GM12878 (cell line): ENCODE measurements at regions not wholly inside any gene's neighbourhood (a gene's known extent, or its start where the extent isn't known, plus 50 kb on each side); places are given as distances from the start of the nearest gene placed in this dataset.

Experiments
- ATAC-seq: fragments of 200-7000 bp; cut with Tn5 transposase; 3 replicates; pipeline ENCODE4 v1.9.1; 2020; ENCODE audit warnings: mild to moderate bottlenecking, moderate library complexity
- BruUV-seq: library from RNA; stranded (reverse); fragments of 400-500 nt; replicated peaks from 2 replicates; lab custom pipeline; 2021; lab: Mats Ljungman, UMichigan
- CTCF ChIA-PET: fragments of 300-600 bp; sonication (Branson Sonifier 250); formaldehyde crosslinking; extraction: SDS; loops from one replicate; lab custom pipeline; 2021; ENCODE audit warnings: inconsistent platforms; lab: Yijun Ruan, JAX
- POLR2A ChIA-PET: fragments of 350-600 bp; formaldehyde crosslinking; extraction: SDS; loops from one replicate; lab custom pipeline; 2021; ENCODE audit warnings: inconsistent platforms; lab: Charles Lee
- RAD21 ChIA-PET: fragments of 300-600 bp; sonication (Branson Sonifier 250); formaldehyde crosslinking; loops from one replicate; lab custom pipeline; 2023; ENCODE audit warnings: antibody characterized with exemption; ENCODE audit not compliant: unreplicated experiment; lab: Charles Lee
- SMC1A ChIA-PET: fragments of 300-600 bp; sonication (Branson Sonifier 250); formaldehyde crosslinking; loops from one replicate; lab custom pipeline; 2023; ENCODE audit not compliant: unreplicated experiment, uncharacterized antibody; lab: Charles Lee
- DNase-seq: peaks from one replicate; pipeline ENCODE4 v3.0.0-alpha.2; 2011; ENCODE audit warnings: low read depth, low spot score
- FAIRE-seq: peaks from 3 replicates; lab custom pipeline; 2011; peaks lifted over from hg19 to GRCh38; lab: Jason Lieb, UNC
- H2AFZ ChIP-seq: 2 replicates; pipeline ENCODE4 v1.6.0; 2011; ENCODE audit warnings: low read depth, low read length, control low read depth; ENCODE audit not compliant: control insufficient read depth
- H3K27ac ChIP-seq: 2 replicates; pipeline ENCODE4 v1.5.1; 2011; ENCODE audit warnings: control low read depth; ENCODE audit not compliant: control insufficient read depth, insufficient read depth
- H3K27me3 ChIP-seq, 2 experiments: replicated peaks in 1 of 2; 2 replicates each; pipeline versions ENCODE4 v1.6.0 to v1.6.1; 2011; ENCODE audit warnings: low read length in 1 of 2; ENCODE audit not compliant: control insufficient read depth in 2 of 2, insufficient read depth in 2 of 2
- H3K36me3 ChIP-seq, 2 experiments: 2 replicates each; pipeline ENCODE4 v1.5.1; 2011; ENCODE audit warnings: low read length in 1 of 2; ENCODE audit not compliant: control insufficient read depth in 2 of 2, insufficient read depth in 2 of 2
- H3K4me1 ChIP-seq: 2 replicates; pipeline ENCODE4 v1.6.1; 2011; ENCODE audit warnings: mild to moderate bottlenecking, low read length, moderate library complexity, mixed read lengths; ENCODE audit not compliant: control insufficient read depth, insufficient read depth
- H3K4me2 ChIP-seq: 2 replicates; pipeline ENCODE4 v1.6.0; 2011; ENCODE audit warnings: control low read depth; ENCODE audit not compliant: control insufficient read depth, insufficient read depth
- H3K4me3 ChIP-seq: fragments of 200-600 bp; sonication (generic); 2 replicates; pipeline ENCODE4 v1.5.1; 2016
- H3K79me2 ChIP-seq: 2 replicates; pipeline ENCODE4 v1.6.0; 2011; ENCODE audit warnings: low read length; ENCODE audit not compliant: control insufficient read depth, insufficient read depth
- H3K9ac ChIP-seq: 2 replicates; pipeline ENCODE4 v1.8.0; 2011; ENCODE audit warnings: low read length, control low read depth, mixed read lengths; ENCODE audit not compliant: control insufficient read depth, insufficient read depth
- H3K9me3 ChIP-seq: replicated peaks from 3 replicates; pipeline ENCODE4 v1.5.1; 2011; ENCODE audit warnings: mild to moderate bottlenecking, low read length; ENCODE audit not compliant: control insufficient read depth, insufficient read depth
- H4K20me1 ChIP-seq: 2 replicates; pipeline ENCODE4 v1.6.0; 2011; ENCODE audit not compliant: control insufficient read depth, insufficient read depth
- BCL3 ChIP-seq: IDR thresholded peaks from 2 replicates; pipeline ENCODE4 v1.6.1; 2011; ENCODE audit warnings: borderline replicate concordance, low read depth, mild to moderate bottlenecking, moderate library complexity, low read length; ENCODE audit not compliant: insufficient read depth, poor library complexity, severe bottlenecking
- CTCF ChIP-seq, 3 experiments: IDR thresholded peaks in 2 of 3; conservative IDR thresholded peaks in 1 of 3; 2 replicates each; pipeline ENCODE4 v1.5.1; 2011; ENCODE audit warnings: low read depth in 3 of 3, low read length in 3 of 3, mild to moderate bottlenecking in 3 of 3, control low read depth in 2 of 3, moderate library complexity in 2 of 3, inconsistent platforms in 1 of 3, mixed read lengths in 1 of 3; ENCODE audit not compliant: control insufficient read depth in 2 of 3, insufficient read depth in 1 of 3; ENCODE audit errors: extremely low read depth in 1 of 3
- E2F4 ChIP-seq: IDR thresholded peaks from 2 replicates; pipeline ENCODE4 v1.6.1; 2012; ENCODE audit warnings: low read depth, low read length, improper control_type of control experiment
- EED ChIP-seq: sonication (generic); IDR thresholded peaks from 2 replicates; pipeline ENCODE4 v1.6.1; 2016; ENCODE audit warnings: antibody characterized with exemption, low read depth
- POLR2AphosphoS2 ChIP-seq: IDR thresholded peaks from 2 replicates; pipeline ENCODE4 v1.6.1; 2011; ENCODE audit warnings: low read depth, mild to moderate bottlenecking, low read length, improper control_type of control experiment, moderate library complexity
- SMAD1 ChIP-seq: fragments of 450-650 bp; IDR thresholded peaks from 2 replicates; pipeline ENCODE4 v1.6.1; 2018; ENCODE audit warnings: mild to moderate bottlenecking, low read depth; ENCODE audit not compliant: partially characterized antibody
- WRNIP1 ChIP-seq: IDR thresholded peaks from 2 replicates; pipeline ENCODE4 v1.6.1; 2011; ENCODE audit warnings: low read depth, low read length, improper control_type of control experiment, borderline replicate concordance
- WGBS: methylation state at CpG from one replicate; pipeline ENCODE4 v1.1.6; 2016; ENCODE audit warnings: low lambda C conversion rate; ENCODE audit not compliant: insufficient replicate concordance, insufficient coverage; ENCODE audit errors: missing lambda C conversion rate; 5-methylcytosine and 5-hydroxymethylcytosine counted together
- in situ Hi-C: fragments of 300-500 bp; cut with MboI; formaldehyde crosslinking; loops from 9 replicates; pipeline ENCODE4 v1.14.3; 2018; ENCODE audit warnings: mixed read lengths
- intact Hi-C: fragments of 100-400 bp; cut with micrococcal nuclease; formaldehyde crosslinking; loops from one replicate; pipeline ENCODE4 v1.14.2; 2022; ENCODE audit not compliant: unreplicated experiment

DNA sequence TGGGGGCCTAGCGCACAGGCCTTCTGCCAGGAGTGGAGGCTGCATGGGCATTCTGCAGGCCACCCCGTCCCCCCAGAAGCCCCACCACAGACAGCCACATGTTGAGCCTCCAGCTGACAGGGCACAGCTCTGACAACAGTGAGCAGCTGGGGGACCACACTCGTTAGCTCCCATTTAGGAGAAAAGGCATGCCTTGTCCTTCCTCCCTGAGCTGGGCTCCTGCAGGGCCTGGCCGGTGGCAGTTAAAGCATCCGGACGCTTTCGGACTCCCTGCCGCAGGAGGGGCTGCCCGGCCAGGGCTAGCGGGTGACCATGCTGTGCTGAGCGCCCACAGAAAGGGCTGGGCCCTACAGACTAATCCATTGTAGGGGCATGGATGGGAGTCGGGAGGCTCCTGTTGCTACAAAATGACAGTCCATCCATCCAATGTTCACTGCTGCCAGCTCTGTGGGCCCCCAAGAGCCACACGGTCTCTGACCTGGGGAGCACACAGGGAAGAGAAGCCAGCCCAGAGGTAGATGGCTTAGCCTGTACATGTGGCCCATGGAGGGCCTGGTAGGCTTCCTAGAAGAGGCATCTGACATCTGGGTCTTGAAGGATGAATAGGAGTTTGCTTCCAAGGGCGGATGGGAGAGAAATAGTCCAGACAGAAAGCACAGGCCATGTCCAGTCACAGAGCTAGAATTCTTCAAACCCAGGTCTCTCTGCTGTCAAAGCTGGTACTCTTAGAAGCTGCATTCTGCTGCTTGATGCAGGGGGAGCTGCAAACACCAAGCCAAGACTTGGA is 116.5 kb upstream of the VSTM2B start (continued):
- TF ChIP-seq BCL3 (no peak), POLR2AphosphoS2 (no peak)

DNA sequence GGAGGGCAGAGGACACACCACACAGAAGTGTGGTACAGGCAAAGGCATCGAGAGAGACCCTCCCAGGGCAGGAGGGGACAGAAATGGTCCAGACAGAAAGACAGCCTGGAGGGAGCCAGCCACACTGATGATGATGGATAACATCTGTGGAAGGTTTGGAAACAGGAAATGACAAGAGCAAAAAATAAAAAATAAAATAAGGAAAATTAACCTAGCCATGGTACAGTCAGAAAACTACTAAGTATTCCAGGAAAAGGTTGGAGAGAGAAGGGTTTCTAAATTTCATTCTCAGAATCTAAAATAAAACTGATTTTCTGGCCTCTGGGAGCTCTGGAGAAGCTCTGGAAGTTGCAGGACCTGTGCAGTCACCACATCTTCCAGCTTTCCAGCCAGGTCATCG is 115.2 kb upstream of the VSTM2B start:
- ATAC-seq: no peak
- RAD21 ChIA-PET: no interaction called here
- CTCF ChIA-PET: no interaction called here
- SMC1A ChIA-PET: no interaction called here
- no peaks in the 10 kb centered on the region for H3K36me3 ChIP-seq
- TF ChIP-seq WRNIP1 (no peak), CTCF (IDR thresholded peaks at IDR 0.05 in 2 of 3, conservative IDR thresholded peaks at IDR 0.05 in 1 of 3; ENCODE audit: control insufficient read depth in 2 of 3, extremely low read depth in 1 of 3, insufficient read depth in 1 of 3, low read depth in 3 of 3, low read length in 3 of 3) (no peak), E2F4 (no peak), EED (no peak), SMAD1 (no peak)
- H3K79me2 ChIP-seq: no peaks in the 10 kb centered on the region
- H3K4me2 ChIP-seq: no peak overlapping the region
- H2AFZ ChIP-seq: no peak overlapping the region
- no peak overlapping the region for H3K9ac ChIP-seq
- in situ Hi-C loops: no loop called here
- no peak for DNase-seq
- H3K9me3 ChIP-seq: no peaks in the 10 kb centered on the region
- no TSS peak for BruUV-seq
- H3K27me3 ChIP-seq: no peaks in the 10 kb centered on the region
- no peak overlapping the region for H3K27ac ChIP-seq
- H4K20me1 ChIP-seq: no peaks in the 10 kb centered on the region
- no peak for FAIRE-seq
- no peak overlapping the region for H3K4me3 ChIP-seq
- POLR2A ChIA-PET: no interaction called here
- intact Hi-C loops: no loop called here
- H3K4me1 ChIP-seq: no peaks in the 10 kb centered on the region
- 0% methylated on average over 2 of the region's 2 CpGs for WGBS
